Keratinocyte (primary cell): ENCODE measurements at regions not wholly inside any gene's neighbourhood (a gene's known extent, or its start where the extent isn't known, plus 50 kb on each side); places are given as distances from the start of the nearest gene placed in this dataset.
A peak's percentile ranks its signal among the peaks of the same experiment; 100 is the strongest.

Experiments used
- DNase-seq: peaks from one replicate; pipeline ENCODE4 v3.0.0-alpha.2; 2011; ENCODE audit warnings: low read depth, missing footprints, low spot score
- FAIRE-seq: peaks from 2 replicates; lab custom pipeline; 2011; peaks lifted over from hg19 to GRCh38; lab: Jason Lieb, UNC
- H2AFZ ChIP-seq: 2 replicates; pipeline ENCODE4 v1.6.0; 2012; ENCODE audit warnings: low read length, control low read depth, inconsistent platforms; ENCODE audit not compliant: control insufficient read depth
- H3K27ac ChIP-seq: 2 replicates; pipeline ENCODE4 v1.5.1; 2011; ENCODE audit warnings: low read length; ENCODE audit not compliant: control insufficient read depth, insufficient read depth
- H3K27me3 ChIP-seq: 3 replicates; pipeline ENCODE4 v1.6.0; 2011; ENCODE audit warnings: low read length; ENCODE audit not compliant: control insufficient read depth, insufficient read depth; ENCODE audit errors: extremely low read depth
- H3K36me3 ChIP-seq, 2 experiments: 2 replicates in 1 of 2; 3 replicates in 1 of 2; pipeline ENCODE4 v1.5.1; 2011; ENCODE audit warnings: low read length in 2 of 2, mild to moderate bottlenecking in 1 of 2; ENCODE audit not compliant: control insufficient read depth in 2 of 2, insufficient read depth in 2 of 2; ENCODE audit errors: extremely low read depth in 1 of 2
- H3K4me1 ChIP-seq: 3 replicates; pipeline ENCODE4 v1.5.1; 2011; ENCODE audit warnings: low read length; ENCODE audit not compliant: control insufficient read depth, insufficient read depth; ENCODE audit errors: extremely low read depth
- H3K4me2 ChIP-seq: 3 replicates; pipeline ENCODE4 v1.6.0; 2011; ENCODE audit warnings: low read depth, low read length; ENCODE audit not compliant: control insufficient read depth, insufficient read depth; ENCODE audit errors: extremely low read depth
- H3K4me3 ChIP-seq, 3 experiments: fragments of 200-600 bp in 1 of 3; sonication (generic) in 1 of 3; 2 replicates in 2 of 3; 3 replicates in 1 of 3; pipeline ENCODE4 v1.5.1; 2011 to 2016; ENCODE audit warnings: low read length in 3 of 3, mild to moderate bottlenecking in 3 of 3, control low read depth in 2 of 3, inconsistent platforms in 1 of 3, low read depth in 1 of 3, mixed read lengths in 1 of 3, mixed run types in 1 of 3, moderate library complexity in 1 of 3; ENCODE audit not compliant: control insufficient read depth in 2 of 3, insufficient read depth in 2 of 3; ENCODE audit errors: extremely low read depth in 1 of 3
- H3K79me2 ChIP-seq: 2 replicates; pipeline ENCODE4 v1.6.0; 2012; ENCODE audit warnings: low read length; ENCODE audit not compliant: control insufficient read depth, insufficient read depth
- H3K9ac ChIP-seq: 3 replicates; pipeline ENCODE4 v1.6.0; 2011; ENCODE audit warnings: low read length; ENCODE audit not compliant: control insufficient read depth, insufficient read depth; ENCODE audit errors: extremely low read depth
- H3K9me1 ChIP-seq: 3 replicates; pipeline ENCODE4 v1.6.0; 2011; ENCODE audit warnings: low read length; ENCODE audit not compliant: control insufficient read depth, insufficient read depth; ENCODE audit errors: extremely low read depth
- H3K9me3 ChIP-seq: 2 replicates; pipeline ENCODE4 v1.5.1; 2012; ENCODE audit warnings: low read depth, low read length; ENCODE audit not compliant: control insufficient read depth
- H4K20me1 ChIP-seq: 3 replicates; pipeline ENCODE4 v1.6.0; 2011; ENCODE audit warnings: low read length; ENCODE audit not compliant: control insufficient read depth, insufficient read depth; ENCODE audit errors: extremely low read depth
- EZH2 ChIP-seq: IDR thresholded peaks from one replicate; pipeline ENCODE4 v1.6.1; 2012; ENCODE audit warnings: inconsistent platforms, mild to moderate bottlenecking, low read length, moderate library complexity
- dilution Hi-C: fragments of 300-500 bp; cut with MboI; formaldehyde crosslinking; loops from one replicate; pipeline ENCODE4 v1.7.0; 2020; ENCODE audit warnings: low sequenced_read_pairs; ENCODE audit not compliant: extremely low pct_ligation_motif_present
- TF ChIP-seq, protein P1 (sequence below), 3 experiments: IDR thresholded peaks in 1 of 3; conservative IDR thresholded peaks in 1 of 3; optimal IDR thresholded peaks in 1 of 3; 2 replicates in 2 of 3; 3 replicates in 1 of 3; pipeline versions ENCODE3 to v1.5.1; 2011; ENCODE audit warnings: low read length in 3 of 3, mild to moderate bottlenecking in 3 of 3, moderate library complexity in 2 of 3, control low read depth in 1 of 3, inconsistent platforms in 1 of 3; ENCODE audit not compliant: insufficient read depth in 2 of 3; ENCODE audit errors: extremely low read depth in 1 of 3

DNA sequence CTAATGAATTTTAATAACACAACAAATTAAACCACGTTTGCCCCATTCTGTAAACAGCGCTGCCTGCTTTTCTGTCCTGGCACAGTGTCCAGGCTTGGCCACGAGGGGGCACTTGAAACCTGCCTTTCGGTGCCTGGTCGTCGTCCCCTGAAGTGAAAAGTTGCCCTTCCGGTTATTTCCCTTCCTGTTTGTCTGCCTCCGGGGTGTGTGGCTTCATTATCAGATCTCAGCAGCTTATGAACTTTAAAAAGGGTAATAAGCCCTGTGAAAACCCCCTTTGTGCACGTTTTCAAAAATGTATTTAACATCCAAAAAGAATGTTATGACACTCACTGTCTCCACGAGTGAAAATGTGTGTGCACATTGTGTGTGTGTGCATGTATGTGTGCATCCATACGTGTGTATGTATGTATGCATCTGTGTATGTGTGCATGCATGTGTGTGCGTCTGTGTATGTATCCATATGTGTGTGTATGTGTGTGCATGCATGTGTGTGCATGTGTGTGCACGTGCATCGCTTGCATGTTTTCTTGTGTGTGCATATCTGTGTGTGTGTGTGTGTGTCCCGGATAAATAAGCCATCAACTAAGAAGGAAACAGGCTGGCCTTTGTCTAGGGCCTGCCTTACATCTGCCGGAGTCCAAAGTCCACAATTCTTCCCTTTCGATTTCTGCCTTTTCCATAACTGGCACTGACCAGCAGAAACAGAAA, 358.4 kb downstream of the THBS2 start:
- DNase-seq (peak; percentile 13), FAIRE-seq (peak; percentile 68)
- no peaks in the 10 kb centered on the region for H3K79me2 ChIP-seq
- H2AFZ ChIP-seq, result peak overlapping the region; percentile 39
- peaks cover 2% of the 10 kb centered on the region for H3K27me3 ChIP-seq
- peaks cover 7% of the 10 kb centered on the region for H3K4me1 ChIP-seq
- no peak overlapping the region for H3K27ac ChIP-seq
- H3K4me2 ChIP-seq, result peak overlapping the region; percentile 72
- no peak for TF ChIP-seq EZH2
- TF ChIP-seq, protein P1, sequence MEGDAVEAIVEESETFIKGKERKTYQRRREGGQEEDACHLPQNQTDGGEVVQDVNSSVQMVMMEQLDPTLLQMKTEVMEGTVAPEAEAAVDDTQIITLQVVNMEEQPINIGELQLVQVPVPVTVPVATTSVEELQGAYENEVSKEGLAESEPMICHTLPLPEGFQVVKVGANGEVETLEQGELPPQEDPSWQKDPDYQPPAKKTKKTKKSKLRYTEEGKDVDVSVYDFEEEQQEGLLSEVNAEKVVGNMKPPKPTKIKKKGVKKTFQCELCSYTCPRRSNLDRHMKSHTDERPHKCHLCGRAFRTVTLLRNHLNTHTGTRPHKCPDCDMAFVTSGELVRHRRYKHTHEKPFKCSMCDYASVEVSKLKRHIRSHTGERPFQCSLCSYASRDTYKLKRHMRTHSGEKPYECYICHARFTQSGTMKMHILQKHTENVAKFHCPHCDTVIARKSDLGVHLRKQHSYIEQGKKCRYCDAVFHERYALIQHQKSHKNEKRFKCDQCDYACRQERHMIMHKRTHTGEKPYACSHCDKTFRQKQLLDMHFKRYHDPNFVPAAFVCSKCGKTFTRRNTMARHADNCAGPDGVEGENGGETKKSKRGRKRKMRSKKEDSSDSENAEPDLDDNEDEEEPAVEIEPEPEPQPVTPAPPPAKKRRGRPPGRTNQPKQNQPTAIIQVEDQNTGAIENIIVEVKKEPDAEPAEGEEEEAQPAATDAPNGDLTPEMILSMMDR (optimal IDR thresholded peaks at IDR 0.05 in 1 of 3, IDR thresholded peaks at IDR 0.05 in 1 of 3, conservative IDR thresholded peaks at IDR 0.05 in 1 of 3; ENCODE audit: extremely low read depth in 1 of 3, insufficient read depth in 2 of 3, low read length in 3 of 3), result peak; percentile 88 to 95 (median 95)
- H4K20me1 ChIP-seq, result no peaks in the 10 kb centered on the region
- no peaks in the 10 kb centered on the region for H3K36me3 ChIP-seq
- no peak overlapping the region for H3K9ac ChIP-seq
- peak overlapping the region in 1 of 3 experiments; percentile 29 for H3K4me3 ChIP-seq
- H3K9me1 ChIP-seq, result no peaks in the 10 kb centered on the region
- dilution Hi-C loops, result no loop called here
- no peaks in the 10 kb centered on the region for H3K9me3 ChIP-seq

DNA sequence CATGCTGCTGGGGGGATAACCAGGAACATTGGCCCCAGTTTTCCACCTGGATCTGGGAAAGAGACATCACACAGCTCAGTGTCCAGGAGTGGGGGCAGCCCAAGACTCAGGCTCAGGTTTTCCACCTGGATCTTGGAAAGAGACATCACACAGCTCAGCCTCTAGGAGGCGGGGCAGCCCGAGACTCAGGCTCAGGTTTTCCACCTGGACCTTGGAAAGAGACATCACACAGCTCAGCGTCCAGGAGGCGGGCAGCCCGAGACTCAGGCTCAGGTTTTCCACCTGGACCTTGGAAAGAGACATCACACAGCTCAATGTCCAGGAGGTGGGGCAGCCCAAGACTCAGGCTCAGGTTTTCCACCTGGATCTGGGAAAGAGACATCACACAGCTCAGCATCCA, 361.6 kb downstream of the THBS2 start:
- H3K79me2 ChIP-seq, result no peaks in the 10 kb centered on the region
- no peaks in the 10 kb centered on the region for H4K20me1 ChIP-seq
- dilution Hi-C loops, result no loop called here
- no peaks in the 10 kb centered on the region for H3K36me3 ChIP-seq
- H2AFZ ChIP-seq, result no peak overlapping the region
- H3K9ac ChIP-seq, result no peak overlapping the region
- peaks cover 7% of the 10 kb centered on the region for H3K4me1 ChIP-seq
- H3K27me3 ChIP-seq, result peaks cover 2% of the 10 kb centered on the region
- DNase-seq, result no peak
- no peak overlapping the region for H3K4me3 ChIP-seq
- no peaks in the 10 kb centered on the region for H3K9me3 ChIP-seq
- TF ChIP-seq, protein P1 (optimal IDR thresholded peaks at IDR 0.05 in 1 of 3, IDR thresholded peaks at IDR 0.05 in 1 of 3, conservative IDR thresholded peaks at IDR 0.05 in 1 of 3; ENCODE audit: extremely low read depth in 1 of 3, insufficient read depth in 2 of 3, low read length in 3 of 3), result peak in 1 of 3 experiments; percentile 17
- no peak for TF ChIP-seq EZH2
- H3K4me2 ChIP-seq, result no peak overlapping the region
- H3K27ac ChIP-seq, result no peak overlapping the region
- no peak for FAIRE-seq
- H3K9me1 ChIP-seq, result no peaks in the 10 kb centered on the region
